GM19324 (cell line): ENCODE measurements at regions not wholly inside any gene's neighbourhood (a gene's known extent, or its start where the extent isn't known, plus 50 kb on each side); places are given as distances from the start of the nearest gene placed in this dataset.
"Not testable (repeated sequence)": the region's sequence is repeated elsewhere in the genome, so short reads cannot be mapped to it uniquely, and the experiment has no call there.

ENCODE experiments used
- ATAC-seq: cut with Tn5 transposase; IDR thresholded peaks from one replicate; pipeline ENCODE4 v1.9.1; 2021; ENCODE audit warnings: mild to moderate bottlenecking, moderate library complexity; ENCODE audit not compliant: unreplicated experiment, low FRiP score

DNA sequence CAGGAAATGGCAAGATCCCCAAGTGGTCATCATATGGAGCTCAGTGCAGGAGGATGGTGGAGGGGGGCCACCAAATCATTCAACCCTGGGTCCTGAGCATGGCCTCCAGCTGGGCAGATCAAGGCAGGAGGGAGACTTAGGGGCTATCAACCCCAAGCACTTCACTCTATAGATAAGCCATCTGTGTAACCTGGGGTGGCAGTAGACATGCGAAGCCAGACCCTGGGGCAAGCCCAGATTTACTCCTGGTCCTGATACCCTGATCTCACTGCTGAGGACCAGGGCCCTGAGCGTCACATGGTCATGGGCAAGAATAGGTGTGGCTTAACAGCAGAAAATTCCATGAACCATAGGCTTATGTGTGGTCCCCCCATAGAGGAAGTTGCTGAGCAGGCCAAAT is 173.0 kb upstream of the ADCY1 start:
- ATAC-seq = no peak

DNA sequence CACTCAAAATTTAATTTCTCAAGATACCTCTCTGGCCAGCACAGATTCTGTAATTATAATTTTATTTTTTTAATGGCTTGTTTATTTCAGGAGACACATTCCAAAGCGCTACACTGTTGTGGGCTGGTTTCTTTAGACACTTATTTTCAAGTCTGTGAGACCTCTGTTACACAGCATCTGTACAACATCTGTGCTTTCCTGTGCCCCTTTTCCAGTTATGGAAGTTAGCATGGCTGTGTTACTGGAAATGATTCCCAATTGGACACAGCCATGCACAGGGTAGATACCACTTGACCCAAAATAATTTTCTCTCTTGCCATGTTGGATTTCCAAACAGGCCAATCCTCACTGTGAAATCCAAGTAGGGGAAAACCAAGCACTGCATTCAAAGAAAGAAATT is 172.3 kb upstream of the ADCY1 start:
- ATAC-seq = no peak

DNA sequence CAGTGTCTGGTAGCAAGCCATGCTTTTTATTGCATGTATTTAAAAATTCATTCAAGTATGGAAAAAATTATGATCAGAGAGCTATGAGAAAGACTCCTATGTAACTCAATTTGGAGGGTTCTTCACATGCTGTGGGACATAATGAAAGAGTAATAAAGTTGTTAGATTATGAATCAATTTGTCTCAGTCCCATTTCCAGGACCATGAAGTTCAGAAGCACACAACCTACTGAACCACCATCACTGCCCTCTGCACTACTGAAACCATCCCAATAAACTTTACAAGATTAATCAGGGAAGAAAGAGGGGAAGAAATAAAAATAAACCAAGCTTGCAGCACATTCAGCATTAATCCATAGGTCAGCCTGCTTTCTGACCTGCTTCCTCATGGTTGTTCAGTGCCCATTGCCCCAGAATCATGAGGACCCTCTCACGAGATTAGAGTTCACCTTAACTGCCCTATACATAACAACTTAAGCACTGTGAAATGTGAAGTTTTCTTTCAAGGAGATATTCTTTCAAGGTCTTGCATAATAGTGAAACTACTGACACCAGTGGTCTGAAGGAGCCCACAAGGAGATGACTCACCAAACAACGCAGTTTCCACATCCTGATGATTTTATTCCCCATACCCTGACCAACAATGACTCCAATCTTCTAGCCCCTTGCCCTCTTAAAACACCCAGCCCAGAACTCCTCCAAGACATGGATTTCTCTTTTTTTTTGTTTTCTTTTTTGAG is 171.5 kb upstream of the ADCY1 start:
- ATAC-seq = no peak

GRCh38 chr7:45404622-45405021 is 169.5 kb upstream of the ADCY1 start:
- no peak for ATAC-seq

GRCh38 chr7:45407730-45408408 is 166.3 kb upstream of the ADCY1 start:
- no peak for ATAC-seq

GRCh38 chr7:45408409-45408737 is 165.8 kb upstream of the ADCY1 start:
- ATAC-seq = no peak

DNA sequence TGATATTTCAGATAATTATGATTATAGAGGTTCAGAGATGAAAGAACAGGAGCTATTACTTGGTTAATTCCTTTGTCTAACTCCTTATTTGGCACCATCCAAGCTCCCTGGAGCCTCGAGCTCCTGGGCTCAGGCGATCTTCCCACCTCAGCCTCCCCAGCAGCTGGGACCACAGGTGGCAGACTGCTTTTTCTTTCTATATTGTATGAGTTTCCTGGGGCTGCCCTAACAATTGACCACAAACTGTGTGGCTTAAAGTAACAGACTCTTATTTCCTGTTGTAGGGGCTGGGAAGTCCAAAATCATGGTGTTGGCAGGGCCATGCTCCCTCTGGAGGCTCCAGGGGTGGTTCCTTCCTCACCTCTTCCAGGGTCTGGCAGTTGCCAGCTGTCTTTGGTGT is 163.3 kb upstream of the ADCY1 start:
- ATAC-seq = no peak

DNA sequence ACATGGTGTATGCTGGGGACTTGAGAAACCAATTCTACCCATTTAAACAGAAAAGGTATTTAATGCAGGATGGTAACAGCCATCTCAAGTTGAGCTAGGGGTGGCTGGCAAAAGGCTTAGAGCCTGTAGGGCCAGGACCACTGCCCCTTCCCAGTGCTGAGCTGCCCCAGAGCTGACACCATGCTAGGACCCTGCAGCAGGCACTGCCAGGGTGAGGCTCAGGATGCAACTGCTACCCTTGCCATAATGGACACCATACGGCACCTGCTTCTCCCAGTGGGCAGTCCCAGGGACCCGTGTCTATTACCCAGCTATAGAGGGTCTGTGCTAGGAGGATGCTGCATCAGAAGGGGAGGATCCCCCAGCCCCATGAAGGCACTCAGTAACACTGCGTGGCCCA is 160.7 kb upstream of the ADCY1 start:
- no peak for ATAC-seq

GRCh38 chr7:45414226-45414625 is 159.9 kb upstream of the ADCY1 start:
- no peak for ATAC-seq

DNA sequence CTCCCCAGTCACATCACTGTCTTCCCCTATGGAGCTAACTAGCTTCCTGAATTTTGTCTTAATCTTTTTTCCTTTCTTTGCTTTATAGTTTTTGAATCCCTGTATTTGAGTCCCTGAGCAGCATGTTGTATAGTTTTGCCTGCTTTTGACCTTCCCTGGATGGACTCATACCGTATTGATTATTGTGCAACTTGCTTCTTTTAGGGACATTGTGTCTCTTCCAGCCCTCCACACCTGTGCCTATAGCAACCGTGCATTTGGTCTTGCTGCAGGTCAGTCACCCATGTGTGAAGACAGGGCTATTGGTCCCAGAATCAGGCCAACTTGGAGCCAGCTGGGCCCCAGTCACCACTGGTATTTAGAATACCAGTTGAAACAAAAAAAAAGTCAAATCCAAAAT is 158.9 kb upstream of the ADCY1 start:
- no peak for ATAC-seq

DNA sequence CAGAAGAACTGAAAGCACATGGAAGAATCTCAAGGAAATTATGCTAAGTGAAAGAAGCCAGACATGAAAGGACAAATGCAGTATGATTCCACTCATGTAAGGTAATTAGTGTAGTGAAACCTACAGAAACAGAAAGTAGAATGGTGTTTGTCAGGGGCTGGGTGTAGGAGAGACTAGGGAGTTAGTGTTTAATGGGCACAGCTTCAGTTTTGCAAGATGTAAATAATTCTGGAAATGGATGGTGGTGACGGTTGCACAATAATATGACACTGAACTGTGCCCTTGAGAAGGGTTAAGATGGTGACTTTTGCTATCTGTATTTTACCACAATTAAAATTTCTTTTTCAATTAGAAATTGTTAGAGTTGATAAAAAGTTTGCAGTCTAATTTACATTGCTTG is 157.3 kb upstream of the ADCY1 start:
- ATAC-seq = no peak

DNA sequence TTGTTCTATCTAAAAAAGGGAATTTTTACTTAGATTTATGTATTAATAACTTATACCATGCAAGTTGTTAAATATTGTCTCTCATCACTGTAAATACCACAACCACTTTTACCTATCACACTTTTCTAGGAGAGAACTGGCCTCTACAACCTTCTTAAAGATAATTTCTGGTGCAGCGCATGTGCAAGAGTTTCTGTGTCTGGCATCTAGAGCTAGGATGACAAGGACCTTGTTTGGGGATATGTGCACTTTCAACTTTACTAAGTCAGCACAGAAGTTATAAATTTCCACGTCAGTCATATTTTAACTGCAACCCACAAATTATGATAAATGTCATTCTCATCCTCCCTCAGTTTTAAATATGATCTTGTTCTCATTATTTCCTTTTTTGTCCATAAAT is 156.9 kb upstream of the ADCY1 start:
- ATAC-seq = no peak

DNA sequence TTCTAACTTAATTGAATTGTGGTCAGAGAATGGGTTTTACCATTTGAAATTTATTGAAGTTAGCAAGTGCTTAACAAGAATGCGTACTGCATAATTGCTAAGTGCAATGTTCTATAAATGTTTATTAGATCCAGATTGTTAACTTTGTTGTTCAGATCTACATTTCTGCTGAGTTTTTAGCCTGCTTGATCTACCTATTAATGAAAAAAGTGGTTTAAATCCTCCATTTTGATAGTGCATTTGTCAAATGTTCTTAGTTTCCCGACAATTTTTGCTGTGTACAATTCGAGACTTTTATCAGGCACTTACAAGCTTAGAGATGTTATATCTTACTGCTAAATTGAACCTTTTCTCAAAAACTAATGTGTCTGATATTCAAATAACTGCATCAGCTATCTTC is 156.4 kb upstream of the ADCY1 start:
- no peak for ATAC-seq

- no peak for ATAC-seq
Observed at GRCh38 chr7:45420843-45421495, 153.2 kb upstream of the ADCY1 start.

DNA sequence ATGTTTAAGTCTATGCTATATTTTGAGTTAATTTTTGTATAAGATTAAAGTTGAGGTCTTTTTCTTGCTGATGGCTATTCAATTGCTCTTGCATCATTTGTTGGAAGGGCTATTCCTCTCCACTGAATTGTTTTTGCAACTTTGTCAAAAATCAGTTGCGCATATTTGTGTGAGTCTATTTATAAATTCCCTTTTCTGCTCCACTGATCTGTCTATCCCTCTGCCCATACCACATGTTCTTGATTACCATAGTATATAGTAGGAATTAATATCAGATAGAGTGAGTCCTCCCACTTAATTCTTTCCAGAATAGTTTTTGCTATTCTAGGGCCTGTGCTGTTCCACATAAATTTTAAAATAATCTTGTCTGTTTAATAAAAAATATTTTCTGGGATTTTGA is 152.4 kb upstream of the ADCY1 start:
- ATAC-seq = no peak

DNA sequence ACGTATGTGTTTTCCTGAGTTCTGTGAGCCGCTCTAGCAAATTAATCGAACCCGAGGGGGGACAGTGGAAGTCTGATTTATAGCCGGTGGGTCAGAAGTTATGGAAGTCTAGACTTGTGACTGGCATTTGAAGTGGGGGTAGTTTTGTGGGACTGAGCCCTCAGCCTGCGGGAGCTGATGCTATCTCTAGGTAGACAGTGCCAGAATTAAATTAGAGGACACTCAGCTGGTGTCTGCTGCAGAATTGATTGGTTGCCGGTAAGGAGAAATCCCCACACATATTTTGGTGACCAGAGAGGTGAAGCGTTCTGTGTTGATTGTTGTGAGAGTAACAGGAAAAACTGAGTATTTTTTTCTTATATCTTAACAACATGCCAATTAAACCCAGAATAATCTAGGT is 143.8 kb upstream of the ADCY1 start:
- ATAC-seq = no peak

- no peak for ATAC-seq
Observed at GRCh38 chr7:45434167-45434784, 139.9 kb upstream of the ADCY1 start.

DNA sequence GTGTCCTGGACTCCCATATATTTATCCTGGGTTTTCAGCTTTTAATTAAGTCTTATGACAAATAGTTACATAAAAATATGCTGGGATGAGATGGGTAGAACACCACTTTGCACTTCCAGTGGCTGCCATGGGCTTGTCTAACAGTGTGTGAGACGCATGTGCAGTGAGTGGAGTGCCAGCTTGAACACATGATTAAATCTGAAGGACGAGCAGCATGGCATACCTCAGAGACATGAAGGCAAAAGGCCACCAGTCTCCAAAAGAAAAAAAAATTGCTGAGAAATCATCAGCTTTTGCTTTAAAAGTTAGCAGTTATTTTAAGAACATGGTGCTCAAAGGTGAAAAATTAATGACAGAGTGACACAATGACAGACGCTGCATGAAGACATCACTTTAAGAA is 139.0 kb upstream of the ADCY1 start:
- no peak for ATAC-seq

DNA sequence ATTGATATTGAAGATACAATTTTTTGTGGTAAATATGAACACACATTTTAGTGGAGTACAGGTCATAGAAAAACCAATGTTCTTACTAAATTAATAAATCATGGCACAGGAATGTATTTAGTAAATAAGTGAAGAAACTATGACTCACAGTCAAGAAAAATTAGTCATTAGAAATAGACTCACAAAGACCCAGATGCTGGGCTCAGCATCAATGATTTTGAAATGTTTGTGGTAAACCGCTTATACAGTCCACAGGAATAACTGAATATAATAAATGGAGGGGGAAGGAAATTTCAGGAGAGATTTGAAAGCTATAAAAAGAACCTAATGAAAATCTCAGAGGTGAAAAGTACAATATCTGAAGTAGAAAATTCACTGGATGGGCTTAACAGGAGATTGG is 138.3 kb upstream of the ADCY1 start:
- ATAC-seq = no peak

DNA sequence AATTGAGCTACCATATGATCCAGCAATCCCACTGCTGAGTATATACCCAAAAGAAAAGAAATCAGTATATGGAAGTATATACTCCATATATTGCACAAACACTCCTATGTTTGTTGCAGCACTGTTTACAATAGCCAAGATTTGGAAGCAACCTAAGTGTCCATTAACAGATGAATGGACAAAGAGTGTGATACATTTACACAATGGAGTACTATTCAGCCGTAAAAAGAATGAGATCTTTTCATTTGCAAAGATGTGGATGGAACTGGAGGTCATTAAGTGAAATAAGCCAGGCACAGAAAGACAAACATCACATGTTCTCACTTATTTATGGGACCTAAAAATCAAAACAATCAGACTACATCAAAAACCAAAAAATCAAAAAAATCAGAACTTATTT is 133.4 kb upstream of the ADCY1 start:
- not testable (repeated sequence) for ATAC-seq

GRCh38 chr7:45443263-45443662 is 130.9 kb upstream of the ADCY1 start:
- no peak for ATAC-seq
